Left lobe of liver (tissue), 2 donors: ENCODE measurements at regions not wholly inside any gene's neighbourhood (a gene's known extent, or its start where the extent isn't known, plus 50 kb on each side); places are given as distances from the start of the nearest gene placed in this dataset.

Experiments used
- ATAC-seq: fragments of 200-7000 bp; cut with Tn5 transposase; one replicate; pipeline ENCODE4 v1.9.1; 2020; ENCODE audit warnings: mild to moderate bottlenecking, moderate library complexity
- DNase-seq: peaks from one replicate; pipeline ENCODE4 v3.0.0-alpha.2; 2020; ENCODE audit warnings: low spot score
- donor health status: DM: no; HTN: no; CAD: no; lungs with moderate emphysema.
- donor health status: DM: no; HTN: yes; CAD: no.

- DNase-seq (no peak), ATAC-seq (peak; percentile 20)
These were observed 205.7 kb downstream of the UACA start for GRCh38 chr15:70557521-70558258.

GRCh38 chr15:70556779-70557178 lies 206.6 kb downstream of the UACA start:
- ATAC-seq (no peak), DNase-seq (no peak)

DNA sequence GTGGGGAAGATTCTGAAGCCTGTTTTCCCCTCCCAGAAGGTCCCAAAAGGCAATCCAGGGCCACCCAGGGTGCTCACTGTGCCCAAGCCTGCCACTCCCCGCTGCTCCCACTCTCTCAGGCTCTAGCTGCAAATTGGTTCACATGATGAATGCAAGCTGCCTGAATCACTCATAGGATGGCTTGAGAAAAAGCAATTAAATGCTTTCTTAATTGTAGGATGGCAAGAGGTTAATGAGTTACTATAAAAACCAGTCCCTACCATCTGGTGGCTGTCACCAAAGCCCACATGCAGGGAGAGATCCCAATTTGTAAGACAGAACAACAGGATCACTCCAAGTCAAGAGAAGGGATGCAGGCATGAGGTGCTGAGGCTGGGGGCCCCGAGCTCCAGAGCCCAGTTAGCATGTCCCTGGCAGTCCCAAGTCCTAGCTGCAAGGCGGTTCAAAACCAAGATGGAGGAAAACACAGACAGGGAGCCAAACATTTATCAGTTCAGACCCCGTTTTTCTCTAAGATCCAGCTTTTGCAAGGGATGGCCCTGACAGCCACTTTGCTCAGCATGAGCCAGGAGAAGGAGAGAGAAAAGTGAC lies 207.1 kb downstream of the UACA start:
- DNase-seq (no peak), ATAC-seq (no peak)

- ATAC-seq (no peak), DNase-seq (no peak)
These were observed 207.6 kb downstream of the UACA start for GRCh38 chr15:70555713-70556112.

- DNase-seq (no peak), ATAC-seq (no peak)
These were observed 215.4 kb downstream of the UACA start for GRCh38 chr15:70547846-70548487.

DNA sequence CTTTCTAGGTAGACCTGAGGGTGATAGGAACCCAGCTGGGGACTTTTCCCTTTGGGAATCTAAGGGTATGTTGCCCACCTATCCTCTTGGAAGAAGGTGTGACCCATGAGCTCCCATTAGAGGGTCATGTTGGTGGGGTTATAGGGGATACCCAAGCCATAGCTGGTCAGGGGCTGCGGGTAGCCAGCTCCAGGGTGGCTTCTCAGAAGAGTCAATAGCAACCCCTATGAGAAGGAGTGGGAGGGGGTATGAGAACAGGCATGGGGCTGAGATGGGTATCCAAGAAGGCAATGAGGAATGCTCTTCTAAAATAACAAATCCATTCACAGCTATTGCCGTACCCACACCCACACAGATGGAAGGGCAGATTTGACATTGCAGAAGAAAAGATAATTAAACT lies 217.8 kb downstream of the UACA start:
- ATAC-seq (no peak), DNase-seq (no peak)

- ATAC-seq (no peak), DNase-seq (no peak)
These were observed 221.8 kb downstream of the UACA start for GRCh38 chr15:70541511-70541910.

DNA sequence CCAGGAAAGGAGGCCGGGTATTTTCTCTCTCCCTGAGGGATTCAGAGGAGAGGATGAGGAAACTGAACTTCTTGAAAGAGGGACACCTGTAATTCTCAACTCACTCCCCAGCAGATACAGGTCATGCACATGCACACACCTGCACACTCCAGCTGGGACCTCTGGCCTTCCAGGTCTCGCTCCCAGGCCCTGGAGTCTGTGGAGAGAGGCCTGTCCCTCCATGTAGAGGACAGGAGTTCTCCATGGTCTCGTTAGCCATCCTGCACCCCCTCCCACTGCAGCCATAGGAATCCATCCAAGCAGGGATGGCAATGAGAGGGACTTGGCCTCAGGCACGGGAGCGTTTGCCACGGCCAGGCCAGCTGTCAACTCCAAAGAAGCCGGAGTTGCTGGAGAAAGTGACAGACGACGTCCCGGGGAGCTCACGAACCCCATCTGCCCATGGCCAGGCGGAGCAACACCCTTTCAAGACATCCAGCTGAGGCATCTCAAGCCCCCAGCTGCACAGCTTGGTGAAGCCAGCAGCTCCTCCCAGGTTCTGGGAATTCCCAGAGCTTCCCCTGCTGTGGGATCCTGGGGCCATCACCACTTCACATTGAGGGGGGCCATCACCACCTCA lies 223.3 kb downstream of the UACA start:
- ATAC-seq: no peak

GRCh38 chr15:70539409-70539808 lies 223.9 kb downstream of the UACA start:
- no peak for DNase-seq
- no peak for ATAC-seq

More for the DNA sequence above, 223.3 kb downstream of the UACA start:
- DNase-seq: peak; percentile 37

GRCh38 chr15:70538278-70538677 lies 225.1 kb downstream of the UACA start:
- DNase-seq (no peak), ATAC-seq (no peak)

GRCh38 chr15:70535955-70536338 lies 227.4 kb downstream of the UACA start:
- ATAC-seq (no peak), DNase-seq (no peak)

- no peak for ATAC-seq
- peak; percentile 35 for DNase-seq
These were observed 228.0 kb downstream of the UACA start for GRCh38 chr15:70535071-70535954.

DNA sequence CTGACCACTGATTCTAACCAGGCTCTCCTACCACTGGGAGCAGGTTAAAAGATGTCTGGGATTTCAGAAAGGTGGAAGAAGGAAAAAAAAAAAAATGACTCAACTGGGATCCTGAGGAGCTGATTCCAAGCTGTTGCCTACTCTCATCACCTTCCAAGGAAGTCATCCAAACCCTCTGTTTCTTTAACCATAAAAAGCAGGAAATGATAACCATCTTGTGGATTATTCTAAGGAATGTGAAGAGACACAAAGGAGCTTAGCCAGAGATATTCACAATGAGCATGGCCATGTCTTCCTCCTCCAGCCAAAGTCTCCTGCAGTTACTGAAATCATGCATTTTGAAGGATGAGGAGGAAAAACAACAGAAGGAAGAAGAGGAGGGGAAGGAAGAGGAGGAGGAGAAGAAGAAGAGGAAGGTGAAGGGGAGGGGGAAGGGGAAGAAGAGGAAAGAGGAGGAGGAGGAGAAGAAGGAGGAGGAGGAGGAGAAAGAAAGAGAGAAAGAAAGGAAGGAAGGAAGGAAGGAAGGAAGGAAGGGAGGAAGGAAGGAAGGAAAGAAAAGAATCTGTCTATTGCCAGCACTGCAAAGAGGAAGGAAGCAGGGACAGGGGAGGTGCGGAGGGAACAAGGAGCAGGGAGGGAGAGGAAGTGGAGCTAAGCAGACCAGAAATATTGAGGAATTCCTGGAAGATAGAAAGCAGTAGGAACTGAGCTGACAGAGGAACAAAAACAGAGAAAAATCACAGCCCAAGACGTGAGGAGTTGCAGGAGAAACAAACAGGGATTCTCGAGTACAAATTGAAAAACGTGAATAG lies 229.2 kb downstream of the UACA start:
- no peak for DNase-seq
- no peak for ATAC-seq

DNA sequence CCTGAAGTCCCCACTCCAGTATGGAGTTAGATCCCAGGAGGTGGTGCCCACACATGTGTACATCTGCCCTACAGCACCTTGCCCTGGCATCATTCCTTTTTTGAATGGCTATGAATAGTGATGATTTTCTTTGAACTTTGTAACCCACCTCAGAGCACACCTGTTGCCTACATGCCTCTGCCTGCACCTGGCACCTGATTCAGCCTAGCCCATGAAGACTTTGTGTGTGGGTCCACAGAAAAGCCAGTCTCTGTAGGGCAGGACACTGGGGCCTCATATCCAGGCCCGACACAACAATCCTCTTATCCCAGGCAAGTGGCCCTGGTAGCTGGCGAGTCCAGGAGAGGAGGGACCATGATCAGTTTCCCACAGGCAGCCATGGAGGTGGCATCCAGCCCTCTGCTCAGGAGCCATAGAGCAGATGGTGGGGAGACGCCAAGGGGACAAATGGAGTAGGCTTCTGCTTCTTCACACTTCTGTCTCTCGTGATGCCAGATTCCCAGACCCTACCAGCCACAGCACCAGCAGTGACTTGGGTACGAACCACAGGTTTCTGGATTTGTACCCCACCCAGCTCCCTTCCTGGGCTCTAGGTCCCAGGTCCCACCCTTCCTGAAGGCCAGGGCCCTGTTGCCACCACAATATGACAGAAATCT lies 230.7 kb downstream of the UACA start:
- DNase-seq (no peak), ATAC-seq (no peak)

DNA sequence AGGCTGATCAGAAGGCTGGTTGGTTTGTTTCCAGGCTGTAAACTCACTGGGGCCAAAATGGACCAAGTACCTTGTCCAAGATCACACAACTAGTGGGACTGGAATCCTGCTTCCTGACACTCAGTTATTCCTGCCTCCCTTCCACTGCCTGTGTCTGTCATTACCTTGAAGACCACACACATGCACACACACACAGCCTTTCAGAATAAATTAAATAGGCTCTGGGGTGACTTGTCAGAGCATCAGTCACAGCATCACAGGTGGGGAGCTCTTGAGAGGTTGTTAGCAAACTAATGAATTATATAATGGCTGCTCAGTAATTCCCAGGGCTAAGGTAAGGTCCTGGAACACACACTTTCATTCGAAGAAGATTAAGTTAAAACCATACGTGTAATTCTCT lies 231.8 kb downstream of the UACA start:
- DNase-seq (no peak), ATAC-seq (no peak)

- no peak for DNase-seq
These were observed 232.5 kb downstream of the UACA start for GRCh38 chr15:70530906-70531305.

DNA sequence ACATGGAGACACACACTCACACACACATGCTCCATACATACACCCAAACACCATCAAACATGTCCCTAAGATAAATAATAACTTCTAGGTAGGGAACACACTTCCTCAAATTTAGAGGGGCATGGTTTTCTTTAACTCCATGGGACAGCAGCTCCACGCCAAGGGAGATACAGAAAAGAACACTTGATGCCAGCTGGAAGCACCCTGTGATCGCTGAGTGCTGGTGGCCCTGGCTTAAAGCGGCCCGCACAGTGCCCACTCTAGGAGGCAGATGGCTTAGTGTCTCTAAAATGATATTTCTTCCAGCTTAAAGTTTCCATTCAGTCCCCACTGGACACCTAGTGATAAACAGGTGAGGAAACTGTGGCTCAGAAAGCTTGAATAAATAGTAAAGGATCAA lies 232.9 kb downstream of the UACA start:
- DNase-seq (no peak), ATAC-seq (no peak)

More at GRCh38 chr15:70530906-70531305, 232.5 kb downstream of the UACA start:
- no peak for ATAC-seq

DNA sequence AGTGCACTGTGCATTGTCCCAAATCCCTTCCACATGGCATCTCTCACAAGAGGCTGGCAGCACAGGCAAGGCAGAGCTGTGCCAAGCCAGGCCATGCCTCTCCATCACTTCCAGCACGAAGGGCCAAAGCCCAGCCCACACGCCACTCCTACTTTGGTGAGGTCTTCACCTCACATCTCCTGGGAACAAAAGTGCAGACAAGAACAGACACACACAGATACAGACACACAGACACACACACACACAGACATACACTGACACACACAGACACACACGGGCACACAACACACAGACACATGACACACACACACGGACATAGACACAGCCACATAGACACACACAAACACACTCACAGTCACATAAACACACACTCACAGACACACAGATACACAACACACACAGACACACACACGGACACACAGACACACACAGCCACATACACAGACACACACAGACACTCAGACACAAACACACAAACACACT lies 233.3 kb downstream of the UACA start:
- ATAC-seq: no peak

DNA sequence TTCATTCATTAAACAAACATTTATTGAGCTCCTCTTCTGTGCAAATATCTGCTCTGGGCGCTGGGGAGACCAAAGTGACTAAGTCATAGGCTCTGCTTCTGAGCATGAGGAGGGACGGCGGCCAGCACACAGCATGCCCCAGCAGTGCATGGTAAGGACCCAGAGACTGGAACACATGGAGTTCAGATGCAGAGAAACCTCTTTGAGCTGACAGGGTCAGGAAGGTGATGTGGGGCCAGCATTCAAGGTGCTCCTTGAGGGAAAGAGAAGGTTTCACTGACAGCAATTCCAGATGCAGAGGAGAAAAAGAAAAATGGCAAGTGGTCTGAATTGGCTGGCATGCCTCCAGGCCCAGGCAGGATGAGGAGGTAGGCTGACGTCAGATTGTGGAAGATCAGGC lies 234.5 kb downstream of the UACA start:
- DNase-seq (peak; percentile 35), ATAC-seq (no peak)

More for the DNA sequence above, 233.3 kb downstream of the UACA start:
- DNase-seq: peak; percentile 35
